Chondrocyte (in vitro differentiated cells): ENCODE measurements at regions not wholly inside any gene's neighbourhood (a gene's known extent, or its start where the extent isn't known, plus 50 kb on each side); places are given as distances from the start of the nearest gene placed in this dataset.
"Not testable (repeated sequence)": the region's sequence is repeated elsewhere in the genome, so short reads cannot be mapped to it uniquely, and the experiment has no call there.

Source experiments
- DNase-seq: peaks from one replicate; pipeline ENCODE4 v3.0.0; 2021; ENCODE audit warnings: mixed read lengths, low spot score
- H3K27ac Mint-ChIP-seq: one replicate; pipeline ENCODE4 v1.8.0; 2021; ENCODE audit warnings: mild to moderate bottlenecking, moderate library complexity, mixed read lengths; ENCODE audit not compliant: unreplicated experiment
- H3K27me3 Mint-ChIP-seq: 2 replicates; pipeline ENCODE4 v1.8.0; 2021; ENCODE audit warnings: low read depth, mixed read lengths
- H3K36me3 Mint-ChIP-seq: 2 replicates; pipeline ENCODE4 v1.8.0; 2021; ENCODE audit warnings: low read depth, mixed read lengths
- H3K4me1 Mint-ChIP-seq: 2 replicates; pipeline ENCODE4 v1.8.0; 2021; ENCODE audit warnings: low read depth, mild to moderate bottlenecking, mixed read lengths
- H3K4me3 Mint-ChIP-seq: one replicate; pipeline ENCODE4 v1.8.0; 2021; ENCODE audit warnings: mild to moderate bottlenecking, moderate library complexity, mixed read lengths; ENCODE audit not compliant: unreplicated experiment
- H3K9me3 Mint-ChIP-seq: 2 replicates; pipeline ENCODE4 v1.8.0; 2021; ENCODE audit warnings: low read depth, mixed read lengths
- CTCF ChIP-seq: fragments of 200-600 bp; sonication (generic); IDR thresholded peaks from 2 replicates; pipeline ENCODE4 v1.5.0; 2021; ENCODE audit warnings: antibody characterized with exemption, mild to moderate bottlenecking, moderate library complexity

- Mint-ChIP-seq H3K9me3 (no peaks in the 10 kb centered on the region), H3K27ac (no peak overlapping the region)
Measured at GRCh38 chr4:15333692-15334633, 93.9 kb upstream of the C1QTNF7 start.

DNA sequence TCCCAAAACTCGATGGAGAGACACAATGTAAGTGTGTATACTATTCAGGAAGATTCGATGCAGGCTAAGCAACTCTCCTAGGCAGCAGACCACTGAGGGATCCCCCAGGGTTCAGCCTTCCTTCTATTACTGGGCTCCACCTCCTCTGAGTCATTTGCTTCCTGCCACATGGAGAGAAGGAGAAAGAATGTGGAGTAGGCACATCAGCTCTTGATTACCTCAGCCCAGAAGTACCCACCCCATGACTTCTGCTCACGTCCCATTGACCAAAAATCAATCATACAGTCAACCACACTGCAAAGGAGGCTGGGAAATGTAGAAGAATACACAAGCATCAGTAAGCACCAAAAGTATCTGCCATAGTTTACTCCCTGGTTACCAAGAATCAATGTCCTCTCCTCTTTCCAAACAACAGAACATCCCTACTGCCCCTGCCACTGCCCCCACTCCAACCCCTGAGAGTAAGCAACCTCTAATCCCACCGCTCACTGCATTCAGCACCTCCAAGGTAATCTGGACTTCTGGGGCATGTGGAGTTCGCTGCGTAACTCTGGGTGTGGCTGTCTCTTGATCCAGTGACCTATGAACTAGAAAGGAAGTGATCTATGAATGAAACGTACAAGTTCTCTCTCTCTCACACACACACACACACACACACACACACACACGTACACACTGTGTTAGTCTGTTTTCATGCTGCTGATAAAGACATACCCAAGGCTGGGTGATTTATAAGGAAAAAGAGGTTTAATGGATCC, 91.2 kb upstream of the C1QTNF7 start:
- Mint-ChIP-seq H3K4me1 (peaks cover 17% of the 10 kb centered on the region), H3K9me3 (no peaks in the 10 kb centered on the region), H3K36me3 (no peaks in the 10 kb centered on the region), H3K4me3 (no peak overlapping the region), H3K27me3 (no peaks in the 10 kb centered on the region), H3K27ac (no peak overlapping the region)
- TF ChIP-seq CTCF = no peak
- no peak for DNase-seq

More at GRCh38 chr4:15333692-15334633, 93.9 kb upstream of the C1QTNF7 start:
- H3K36me3 Mint-ChIP-seq = no peaks in the 10 kb centered on the region
- TF ChIP-seq CTCF = no peak
- H3K4me3 Mint-ChIP-seq = no peak overlapping the region
- H3K4me1 Mint-ChIP-seq = peaks cover 9% of the 10 kb centered on the region
- no peaks in the 10 kb centered on the region for H3K27me3 Mint-ChIP-seq
- DNase-seq = no peak

- not testable (repeated sequence) for H3K36me3 Mint-ChIP-seq, DNase-seq, H3K9me3 Mint-ChIP-seq, H3K27ac Mint-ChIP-seq, H3K27me3 Mint-ChIP-seq, H3K4me3 Mint-ChIP-seq
- H3K4me1 Mint-ChIP-seq = peaks cover 17% of the 10 kb centered on the region
Measured at GRCh38 chr4:15337168-15337657, 90.6 kb upstream of the C1QTNF7 start.

DNA sequence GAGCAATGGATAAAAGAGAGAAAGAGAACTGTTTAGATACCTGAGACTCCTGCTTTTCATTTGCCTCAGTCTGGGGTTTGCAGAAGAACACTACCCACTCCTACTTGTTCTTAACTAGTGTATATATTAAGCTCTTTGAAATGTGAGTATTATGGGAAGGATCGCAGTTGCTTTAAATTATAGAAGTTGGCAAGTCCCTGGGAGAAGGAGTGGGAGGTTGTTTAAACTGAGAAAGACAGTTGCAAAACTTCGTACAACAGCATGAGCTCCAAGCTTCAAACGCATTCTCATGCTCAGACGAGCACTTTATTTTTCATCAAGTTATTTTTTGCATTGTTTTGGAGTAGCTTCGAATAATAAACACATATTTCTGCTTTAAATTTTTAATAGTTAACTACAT, 88.1 kb upstream of the C1QTNF7 start:
- H3K27ac Mint-ChIP-seq = no peak overlapping the region

GRCh38 chr4:15340332-15340731, 87.5 kb upstream of the C1QTNF7 start:
- peaks cover 17% of the 10 kb centered on the region for H3K4me1 Mint-ChIP-seq
- no peaks in the 10 kb centered on the region for H3K36me3 Mint-ChIP-seq
- no peak for TF ChIP-seq CTCF
- H3K9me3 Mint-ChIP-seq = no peaks in the 10 kb centered on the region
- no peaks in the 10 kb centered on the region for H3K27me3 Mint-ChIP-seq
- no peak overlapping the region for H3K27ac Mint-ChIP-seq
- no peak overlapping the region for H3K4me3 Mint-ChIP-seq
- no peak for DNase-seq

More for the DNA sequence above, 88.1 kb upstream of the C1QTNF7 start:
- Mint-ChIP-seq H3K4me1 (peaks cover 17% of the 10 kb centered on the region), H3K27me3 (no peaks in the 10 kb centered on the region), H3K4me3 (no peak overlapping the region), H3K36me3 (no peaks in the 10 kb centered on the region), H3K9me3 (no peaks in the 10 kb centered on the region)
- no peak for TF ChIP-seq CTCF
- DNase-seq = no peak
